NCI-H748 treated with DMSO at 0.1 percent for 48 hours (cell line): ENCODE measurements at regions not wholly inside any gene's neighbourhood (a gene's known extent, or its start where the extent isn't known, plus 50 kb on each side); places are given as distances from the start of the nearest gene placed in this dataset.

ENCODE experiments used
- DNase-seq: peaks from one replicate; lab custom pipeline; 2025; lab: John Stamatoyannopoulos, UW

DNA sequence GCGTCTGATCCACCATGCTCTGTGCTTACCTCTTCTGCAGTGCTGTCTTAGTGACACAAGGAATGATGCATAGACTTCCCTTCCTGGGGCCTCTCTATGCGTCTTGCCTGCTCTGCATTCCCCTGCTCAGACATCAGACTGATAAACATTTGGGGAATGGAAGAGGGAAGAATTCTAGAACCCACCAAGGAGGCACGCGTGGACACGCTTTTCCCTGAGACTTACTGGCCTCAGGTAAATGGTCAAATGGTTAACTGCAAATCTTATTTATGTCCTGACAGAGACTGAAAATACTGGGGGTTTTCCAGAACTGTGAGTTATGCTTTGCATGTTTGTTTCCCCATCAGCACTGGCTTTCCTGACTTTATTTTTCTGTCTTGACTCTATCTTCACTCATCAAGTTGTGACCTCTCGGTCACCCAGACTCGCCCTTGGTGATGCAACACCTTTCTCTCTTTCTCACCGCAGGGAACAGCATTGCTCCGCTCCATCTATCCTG is 285.9 kb upstream of the FZD8 start:
- DNase-seq, result no peak

DNA sequence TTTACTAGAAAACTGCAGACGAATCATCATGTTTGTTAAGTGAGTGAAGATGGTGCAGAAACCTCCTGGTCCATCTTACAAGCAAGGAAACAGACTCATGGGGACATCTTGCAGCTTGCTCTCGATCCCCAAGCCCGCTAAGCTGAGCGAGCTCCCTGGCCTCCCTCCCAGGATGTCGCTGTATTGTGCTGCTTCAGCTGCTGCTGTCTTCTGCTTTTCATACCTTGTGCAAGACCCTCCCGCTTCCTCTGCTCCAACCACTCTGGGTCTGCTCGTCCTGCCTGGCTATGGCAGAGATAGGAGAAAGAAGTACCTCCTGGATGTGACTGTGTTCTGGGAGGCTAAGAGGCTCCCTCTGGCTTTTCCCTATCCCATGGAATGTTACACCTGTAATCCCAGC is 285.2 kb upstream of the FZD8 start:
- DNase-seq, result no peak

DNA sequence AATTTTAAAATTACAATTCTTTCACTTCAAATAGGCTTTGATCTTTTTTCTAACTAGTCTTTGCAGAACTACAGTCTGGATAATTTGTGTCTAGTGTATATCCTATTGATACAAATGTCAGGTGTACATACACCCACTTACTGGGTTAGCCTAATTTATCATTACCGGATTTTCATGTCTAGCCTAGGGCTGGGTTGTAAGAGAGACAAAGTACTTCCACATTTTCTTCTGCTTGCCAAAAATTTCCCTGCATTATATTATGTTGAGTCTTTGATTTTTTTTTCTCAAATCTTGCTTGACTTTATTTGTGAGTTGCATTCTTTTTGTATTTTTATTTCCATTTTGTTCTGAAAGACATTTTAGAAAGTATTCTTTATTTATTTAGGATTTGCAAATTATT is 284.8 kb upstream of the FZD8 start:
- DNase-seq, result peak; percentile 63

DNA sequence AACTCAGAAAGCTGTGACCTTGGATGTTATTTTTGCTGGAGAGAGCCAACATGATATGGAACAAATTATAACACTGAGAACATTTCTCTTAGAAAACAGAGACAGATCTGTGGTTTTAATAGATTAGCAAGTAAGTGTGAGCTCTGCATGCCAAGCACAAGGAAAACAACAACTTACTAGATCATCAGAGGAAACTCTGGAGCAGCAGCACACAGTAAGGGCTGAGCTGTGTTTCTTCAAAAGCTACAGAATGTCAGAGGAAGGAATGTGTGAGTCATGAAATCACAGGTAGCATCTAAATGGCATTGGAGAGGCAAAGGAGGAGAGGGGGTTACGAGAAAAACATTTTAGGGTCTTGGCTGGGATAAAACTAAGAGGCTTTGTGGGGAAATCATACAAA is 283.4 kb upstream of the FZD8 start:
- DNase-seq, result no peak

DNA sequence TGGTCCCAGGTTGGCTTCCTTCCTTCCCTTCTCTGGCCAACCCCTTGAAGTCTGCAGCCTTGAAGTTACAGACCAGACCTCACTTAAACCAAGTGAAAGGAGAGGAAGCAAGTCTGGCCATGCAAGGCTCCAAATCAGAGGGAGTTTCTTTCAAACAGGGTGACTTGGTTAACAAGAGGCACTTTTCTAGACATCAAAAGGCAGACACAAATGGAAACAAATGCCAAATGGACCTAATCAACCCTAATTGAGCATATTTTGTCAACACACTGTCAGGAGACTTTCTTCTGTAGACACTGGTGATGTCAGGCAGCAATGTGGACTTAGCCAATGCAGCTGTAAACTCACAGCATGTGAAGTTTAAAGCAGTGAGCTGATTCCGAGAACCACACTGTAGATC is 282.7 kb upstream of the FZD8 start:
- DNase-seq, result peak; percentile 7

DNA sequence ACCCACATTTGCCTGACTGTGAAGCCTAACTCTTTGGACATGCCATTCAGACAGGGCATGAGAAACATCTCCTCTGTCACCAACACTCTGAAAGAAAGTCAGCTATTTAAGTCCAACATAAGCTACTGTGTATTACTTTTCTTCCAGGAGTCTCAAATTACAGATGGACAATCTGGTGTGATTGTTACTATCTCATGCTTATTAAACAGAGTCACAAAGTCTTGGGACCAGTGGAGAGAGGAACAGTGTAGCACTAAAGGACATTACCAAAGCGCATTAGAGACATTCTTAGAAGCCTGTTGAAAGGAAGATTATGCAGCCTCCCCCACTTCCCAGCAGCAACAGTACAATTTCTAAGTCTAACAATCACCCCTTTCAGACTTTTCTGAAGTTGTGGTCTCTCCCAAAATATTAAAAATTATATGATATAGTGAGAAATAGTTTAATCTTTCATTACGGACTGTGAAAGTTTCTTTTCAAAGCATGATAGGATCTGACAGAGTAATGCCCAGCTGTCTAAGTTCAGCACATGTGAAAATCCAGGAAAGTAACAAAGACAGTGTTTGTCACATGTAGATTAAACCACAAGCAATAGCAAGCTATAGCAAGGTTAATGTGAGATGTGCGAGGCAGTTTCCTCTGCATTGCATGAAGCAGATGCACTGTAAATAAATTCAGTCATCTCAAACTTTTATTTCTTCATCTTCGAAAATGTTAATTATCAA is 280.9 kb upstream of the FZD8 start:
- DNase-seq, result no peak

DNA sequence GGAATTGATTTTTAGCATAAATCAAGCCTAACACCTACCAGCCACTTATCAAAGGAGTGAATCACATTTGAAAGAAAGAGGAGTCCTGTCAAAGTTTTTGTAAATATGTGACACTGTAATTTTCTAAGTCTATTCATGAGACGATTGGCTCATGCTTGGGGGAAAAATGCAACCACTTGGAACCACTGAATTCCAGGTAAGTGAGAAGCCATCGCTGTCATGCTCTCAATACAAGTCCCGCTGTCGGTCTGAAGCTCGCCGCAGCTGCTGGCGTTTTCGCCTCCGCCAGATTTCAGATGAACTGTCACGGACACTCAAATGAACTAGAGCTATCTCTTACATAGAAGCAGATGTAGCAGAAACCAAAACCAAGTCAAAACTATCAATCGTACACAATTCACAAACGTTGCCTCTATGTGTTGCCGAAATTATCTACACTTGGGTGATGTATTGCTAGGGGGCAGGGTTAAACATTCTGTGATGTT is 279.8 kb upstream of the FZD8 start:
- peak; percentile 18 for DNase-seq

DNA sequence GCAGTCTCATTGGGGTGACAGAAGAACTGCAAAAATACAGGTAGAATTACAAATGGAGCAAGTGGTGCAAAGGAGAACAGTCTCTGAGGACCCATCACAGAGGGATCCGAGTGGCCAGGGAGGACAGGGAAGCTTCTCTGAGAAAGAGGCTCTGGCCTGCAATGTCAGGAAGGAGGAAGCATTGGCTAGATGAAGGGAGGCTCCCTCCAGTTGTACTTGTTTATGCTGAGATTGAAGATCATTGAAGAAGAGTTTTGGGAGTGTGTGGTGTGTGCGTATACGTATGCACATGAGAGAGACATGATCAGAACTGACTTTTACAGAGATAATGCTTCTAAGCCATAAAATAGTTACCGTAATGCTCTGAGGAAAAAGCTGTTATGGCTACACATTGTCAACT is 274.7 kb upstream of the FZD8 start:
- DNase-seq, result no peak

DNA sequence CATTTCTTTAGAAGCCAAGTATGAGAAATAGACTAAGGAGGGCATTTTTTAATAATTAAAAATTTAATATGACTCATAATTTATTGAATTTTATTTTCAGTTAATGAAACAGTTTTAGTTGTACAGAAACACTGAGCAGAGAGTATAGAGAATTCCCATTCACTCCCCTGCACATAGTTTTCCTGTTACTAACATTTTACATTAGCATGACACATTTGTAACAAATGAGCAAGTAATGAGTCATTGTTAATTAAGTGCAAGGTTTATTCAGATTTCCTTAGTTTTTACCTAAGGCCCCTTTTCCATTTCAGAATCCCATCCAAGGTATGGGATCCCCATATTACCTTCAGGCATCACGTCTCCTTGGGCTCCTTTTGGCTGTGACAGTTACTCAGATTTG is 271.5 kb upstream of the FZD8 start:
- DNase-seq, result no peak

DNA sequence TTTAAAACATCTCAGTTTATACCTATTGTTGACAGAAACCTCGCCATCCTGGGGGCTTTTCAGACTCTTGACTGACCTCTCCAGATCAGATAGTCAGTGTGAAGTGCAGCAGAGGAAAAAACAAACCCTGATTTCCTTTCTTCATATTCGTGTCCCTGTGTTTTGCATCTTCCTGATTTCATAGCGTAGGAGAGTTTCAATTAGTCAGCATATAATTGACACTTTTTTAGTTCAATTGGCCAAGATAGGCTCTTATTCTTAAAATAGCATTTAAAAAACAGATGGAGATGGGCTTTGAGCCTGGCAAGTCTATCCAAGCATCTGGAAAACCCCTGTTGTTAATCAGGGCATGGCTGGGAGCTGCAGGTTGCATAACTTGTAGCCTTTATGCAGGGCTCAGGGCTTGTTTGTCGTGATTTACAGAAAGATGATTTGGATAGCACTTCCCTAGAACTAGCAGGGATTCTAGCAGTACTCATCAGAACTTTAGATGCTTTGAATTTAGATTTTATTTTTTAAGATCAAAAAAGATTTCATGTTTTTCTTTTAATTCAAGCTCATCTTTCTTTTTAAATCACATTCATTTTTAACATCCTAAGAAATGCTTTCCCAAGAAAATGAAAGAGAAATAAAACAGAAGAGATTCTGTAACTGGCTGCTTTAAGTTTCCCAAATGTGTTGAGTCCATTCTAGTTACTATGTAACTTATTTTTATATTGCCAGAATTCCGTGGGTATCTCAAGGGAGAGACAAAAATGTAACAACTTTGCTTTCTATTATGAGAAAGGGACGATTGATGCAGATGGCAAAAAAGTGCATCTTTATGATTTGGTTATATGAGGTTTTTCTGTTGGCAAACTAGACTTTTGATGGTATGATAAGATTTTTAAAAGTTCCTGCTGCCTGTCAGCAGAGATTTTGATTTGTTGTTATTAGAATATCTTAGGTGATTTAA is 270.8 kb upstream of the FZD8 start:
- no peak for DNase-seq

DNA sequence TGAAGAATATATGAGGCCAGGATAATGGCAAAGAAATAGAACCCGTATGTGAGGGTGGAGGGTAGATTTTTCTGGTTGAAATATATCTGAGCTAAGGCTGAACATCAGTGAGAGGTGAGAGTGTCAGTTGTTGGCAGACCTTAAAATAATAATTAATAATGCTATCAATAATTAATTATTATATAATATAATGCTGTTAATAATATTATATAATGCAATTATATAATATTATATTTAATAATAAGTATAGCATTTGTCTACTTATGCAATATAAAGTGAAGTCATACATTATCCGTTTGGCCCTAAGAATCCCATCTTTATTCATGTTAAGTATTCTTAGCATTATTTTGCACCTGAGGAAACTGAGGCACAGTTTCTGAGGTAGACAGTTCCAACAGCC is 269.9 kb upstream of the FZD8 start:
- DNase-seq, result no peak

DNA sequence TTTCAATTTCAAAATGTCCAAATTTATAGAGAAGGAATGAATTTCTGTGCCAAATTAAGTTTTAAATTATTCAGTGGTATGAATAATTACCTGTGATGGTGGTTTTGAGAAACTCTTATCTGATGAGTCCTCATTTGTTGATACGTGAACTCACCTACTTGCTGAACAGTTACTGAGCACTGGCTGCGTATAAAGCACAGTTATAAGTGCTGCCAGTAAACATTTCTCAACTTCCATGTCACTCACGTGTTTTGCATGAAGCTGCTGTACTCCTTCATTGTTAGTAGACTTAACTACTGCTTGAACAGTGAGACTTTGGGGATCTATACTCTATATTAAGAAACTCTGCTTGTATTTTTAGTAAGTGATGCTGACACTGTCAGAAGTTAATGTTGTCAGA is 269.1 kb upstream of the FZD8 start:
- DNase-seq, result no peak

DNA sequence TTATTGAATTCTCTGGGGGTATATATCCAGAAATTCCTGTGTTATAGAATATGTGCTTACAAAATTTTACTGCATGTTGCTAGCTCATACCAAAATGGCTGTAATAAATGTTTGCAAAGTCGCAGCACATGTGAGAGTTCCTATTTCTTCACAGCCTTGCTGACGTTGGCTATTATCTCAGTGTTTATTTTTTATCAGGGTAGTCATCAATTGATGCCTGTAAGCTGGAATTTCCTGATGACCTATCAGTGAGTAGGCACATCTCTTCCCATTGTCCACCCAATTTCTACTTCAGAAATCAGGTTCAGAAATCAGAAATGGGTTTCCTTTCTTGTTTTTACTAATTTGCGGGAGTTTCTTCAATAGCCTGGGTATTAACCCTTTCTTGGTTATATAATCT is 268.1 kb upstream of the FZD8 start:
- no peak for DNase-seq

DNA sequence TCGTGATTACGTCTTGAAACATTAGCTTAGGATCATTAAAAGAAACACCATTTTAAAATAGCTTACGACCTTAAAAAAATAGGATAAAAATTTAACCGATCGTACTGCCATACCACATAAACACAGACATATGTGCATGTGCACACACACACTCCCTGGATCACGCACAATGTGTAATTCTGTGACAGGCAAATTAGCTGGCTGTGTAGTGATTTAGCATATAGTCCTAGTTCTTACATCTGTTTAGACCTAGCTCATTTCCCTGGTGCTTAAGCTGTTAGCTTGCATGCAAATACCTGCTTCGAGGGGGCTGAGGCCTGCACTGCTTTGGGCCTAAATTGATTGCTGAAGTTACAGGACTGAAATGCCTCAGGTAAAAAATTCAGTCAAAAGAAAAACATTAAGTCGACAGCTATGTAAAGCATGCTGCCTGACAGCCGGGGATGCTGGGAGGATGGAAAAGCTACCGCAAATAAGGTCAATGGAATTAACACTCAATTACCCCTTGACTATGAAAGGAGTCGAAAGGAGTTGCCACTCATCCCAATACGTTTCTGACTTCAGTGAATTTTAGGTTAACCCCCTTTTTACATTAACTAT is 267.1 kb upstream of the FZD8 start:
- no peak for DNase-seq

DNA sequence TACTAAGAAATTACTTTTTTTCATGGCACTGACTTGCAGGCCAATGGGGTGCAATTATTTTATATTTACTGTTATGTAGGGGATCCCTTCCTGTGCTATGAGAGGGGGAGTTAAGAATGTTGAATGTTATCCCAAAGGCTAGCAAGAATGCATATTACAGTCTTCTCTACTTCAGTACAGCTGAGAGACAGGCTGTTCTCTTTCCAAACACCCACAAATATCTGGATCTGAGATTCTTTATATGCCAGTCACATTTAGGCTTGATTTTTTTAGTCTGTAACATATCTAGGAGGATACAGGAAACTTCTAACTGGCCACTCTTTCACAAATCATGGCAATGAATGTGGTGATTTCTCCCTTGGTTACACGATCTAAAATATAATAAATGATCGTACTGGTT is 266.4 kb upstream of the FZD8 start:
- no peak for DNase-seq

DNA sequence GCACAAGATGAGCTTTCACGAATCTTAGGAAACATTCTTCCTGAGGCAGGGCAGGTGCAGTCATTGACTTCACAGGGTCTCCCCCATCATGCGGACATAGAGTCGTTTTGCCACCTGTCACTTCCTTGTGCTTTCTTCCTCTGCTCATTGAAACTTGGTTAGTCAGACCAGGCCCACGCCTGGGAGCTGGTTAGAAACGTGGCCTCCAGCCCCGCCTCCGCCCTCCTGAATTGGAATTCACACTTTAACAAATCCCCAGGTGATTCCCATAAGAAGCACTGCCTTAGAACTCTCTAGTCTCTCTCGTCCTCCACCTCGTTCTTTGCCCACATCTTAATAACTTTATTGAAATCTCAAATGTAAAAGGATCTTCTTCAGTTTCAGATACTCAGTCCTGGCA is 265.5 kb upstream of the FZD8 start:
- no peak for DNase-seq

DNA sequence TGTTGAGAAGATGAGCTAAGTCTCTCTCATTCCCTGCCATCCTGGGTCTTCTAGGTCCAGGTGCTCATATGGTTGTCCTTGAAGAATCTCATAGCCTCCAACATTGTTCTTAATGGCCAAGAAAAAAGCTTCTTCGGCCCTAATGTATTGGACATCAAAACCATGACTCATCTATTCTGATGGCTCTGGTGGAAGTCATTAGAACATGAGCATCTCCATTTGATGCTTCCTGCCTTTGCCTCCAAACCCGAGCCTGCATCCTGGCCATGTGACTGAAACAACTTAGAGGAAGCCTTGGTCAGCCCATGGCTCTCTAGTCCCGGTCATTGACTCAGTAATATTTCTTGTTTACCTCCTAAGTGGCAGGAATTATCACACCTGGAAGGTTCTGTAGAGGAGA is 264.1 kb upstream of the FZD8 start:
- no peak for DNase-seq

DNA sequence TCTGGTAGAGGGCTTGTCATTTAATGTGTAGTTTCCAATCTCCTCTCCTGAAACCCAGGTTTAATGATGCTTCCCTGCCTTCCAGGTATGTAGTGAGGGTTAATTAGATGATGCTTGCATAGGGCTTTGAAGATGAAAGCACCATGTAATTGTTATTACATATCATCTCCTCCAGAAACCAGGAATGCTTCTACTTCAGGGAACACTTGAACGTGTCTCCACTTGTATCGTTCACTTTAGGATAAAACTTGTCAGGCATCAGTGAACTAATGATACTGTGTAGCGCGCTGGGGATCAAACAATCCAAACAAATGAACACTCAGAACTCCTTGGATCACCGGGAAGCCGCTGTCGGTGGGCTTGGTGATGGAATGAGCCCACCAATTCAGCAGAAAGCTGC is 260.9 kb upstream of the FZD8 start:
- no peak for DNase-seq

DNA sequence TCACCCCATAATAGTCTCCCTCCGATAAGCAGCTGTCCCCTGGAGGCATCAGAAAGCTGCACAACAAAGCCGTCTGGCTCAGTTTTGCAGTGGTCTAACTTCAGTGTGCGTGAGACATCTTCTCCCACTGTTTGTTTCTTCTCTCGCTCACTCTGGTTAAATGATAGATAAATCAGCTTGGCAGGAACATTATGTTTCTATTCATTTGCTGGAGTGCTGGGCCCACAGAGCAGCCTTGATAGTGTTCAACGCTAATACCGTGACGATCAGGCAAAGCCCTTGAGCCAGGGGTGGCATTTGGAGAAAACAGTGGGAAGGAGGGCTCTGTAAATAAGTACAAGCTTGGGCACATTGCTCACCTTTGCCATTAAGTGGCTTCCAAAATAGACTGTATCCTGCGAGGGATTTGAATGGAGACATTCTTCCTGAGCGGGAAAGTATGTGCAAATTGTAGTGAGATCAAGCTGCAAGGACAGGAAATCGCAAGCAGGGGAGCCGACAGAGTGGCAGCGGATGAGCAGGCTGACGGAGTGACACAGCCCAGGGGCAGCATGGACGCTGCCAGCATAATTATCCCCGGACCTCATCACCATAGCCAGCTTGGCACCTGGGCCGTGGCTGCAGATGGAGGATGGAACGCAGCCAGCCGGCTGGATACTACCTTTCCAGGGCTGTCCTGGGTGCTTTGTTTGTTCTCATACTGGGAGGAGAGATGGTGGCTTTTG is 256.8 kb upstream of the FZD8 start:
- DNase-seq, result no peak

DNA sequence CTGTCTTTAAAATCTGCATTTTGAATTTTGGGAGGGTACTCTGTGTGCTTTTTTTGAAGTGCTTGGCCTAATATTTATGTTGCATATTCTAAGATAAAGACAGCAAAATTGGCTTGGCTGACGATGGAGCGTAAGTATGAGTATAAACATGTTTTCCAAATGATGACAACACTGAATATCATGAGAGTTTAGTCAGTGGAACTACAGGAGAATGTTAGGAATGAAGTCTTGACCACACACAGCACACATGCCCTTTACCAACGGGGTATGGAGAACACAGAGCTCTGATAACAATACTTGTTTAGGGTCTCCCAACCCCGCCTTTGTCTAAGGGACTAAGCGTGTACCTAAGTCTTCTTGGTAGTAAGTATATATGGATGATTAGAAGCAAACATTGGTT is 253.9 kb upstream of the FZD8 start:
- no peak for DNase-seq

DNA sequence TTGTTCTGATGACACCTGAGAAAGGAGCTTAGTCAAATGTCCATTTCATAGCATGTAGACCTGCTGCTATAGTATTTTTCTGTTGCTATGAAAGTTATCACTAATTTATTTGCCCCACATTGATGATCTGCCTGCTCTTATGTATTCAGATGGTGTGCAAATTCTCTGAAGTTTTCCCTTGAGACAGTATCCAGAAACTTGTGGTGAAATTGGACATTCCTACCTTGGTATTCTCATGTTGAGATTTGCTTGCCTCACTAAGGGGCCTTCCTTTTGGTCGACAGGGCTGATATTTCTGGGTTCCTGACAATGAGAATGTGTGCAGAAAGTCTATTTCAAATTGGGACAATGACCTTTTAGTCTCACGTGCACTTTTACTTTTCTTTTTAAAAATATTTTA is 253.2 kb upstream of the FZD8 start:
- DNase-seq, result no peak

DNA sequence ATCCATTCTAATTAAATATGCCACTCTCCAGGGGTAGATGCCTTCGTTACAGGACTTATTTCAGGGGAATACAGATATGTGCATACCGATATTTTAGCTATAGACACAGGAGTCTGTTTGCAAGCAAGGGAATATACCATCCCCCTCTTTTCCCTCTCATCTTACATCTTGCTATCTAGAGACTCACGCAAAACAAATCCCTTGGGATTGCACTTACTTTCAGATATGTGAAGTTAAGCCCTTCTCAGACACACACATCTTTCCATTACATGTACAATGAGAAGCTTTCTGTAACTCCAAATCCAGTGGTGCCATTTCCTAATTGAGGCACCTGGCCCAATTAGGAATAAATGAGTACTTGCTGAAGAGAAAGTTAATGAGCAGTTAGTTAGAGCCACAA is 250.4 kb upstream of the FZD8 start:
- DNase-seq, result no peak
